Astrocyte (in vitro differentiated cells and primary cell): ENCODE measurements at regions not wholly inside any gene's neighbourhood (a gene's known extent, or its start where the extent isn't known, plus 50 kb on each side); places are given as distances from the start of the nearest gene placed in this dataset.

Experiments
- DNase-seq: peaks from one replicate; pipeline ENCODE4 v3.0.0-alpha.2; 2010; ENCODE audit warnings: low read depth
- FAIRE-seq: peaks from 2 replicates; lab custom pipeline; 2011; peaks lifted over from hg19 to GRCh38; lab: Jason Lieb, UNC
- H2AFZ ChIP-seq: 2 replicates; pipeline ENCODE4 v1.6.0; 2012; ENCODE audit warnings: low read depth, low read length, inconsistent platforms
- H3K27ac ChIP-seq: 2 replicates; pipeline ENCODE4 v1.5.1; 2011; ENCODE audit warnings: low read depth, low read length, inconsistent platforms
- H3K27me3 ChIP-seq: 2 replicates; pipeline ENCODE4 v1.6.0; 2011; ENCODE audit warnings: low read length, inconsistent platforms; ENCODE audit not compliant: insufficient read depth
- H3K36me3 ChIP-seq: 2 replicates; pipeline ENCODE4 v1.5.1; 2011; ENCODE audit warnings: low read length, inconsistent platforms; ENCODE audit not compliant: insufficient read depth
- H3K4me1 ChIP-seq: 2 replicates; pipeline ENCODE4 v1.5.1; 2011; ENCODE audit warnings: low read length, inconsistent platforms; ENCODE audit not compliant: insufficient read depth
- H3K4me2 ChIP-seq: 2 replicates; pipeline ENCODE4 v1.6.0; 2012; ENCODE audit warnings: low read length, inconsistent platforms
- H3K4me3 ChIP-seq: 2 replicates; pipeline ENCODE4 v1.5.1; 2011; ENCODE audit warnings: low read depth, mild to moderate bottlenecking, low read length, inconsistent platforms; ENCODE audit not compliant: insufficient read depth
- H3K79me2 ChIP-seq: 2 replicates; pipeline ENCODE4 v1.6.0; 2012; ENCODE audit warnings: mild to moderate bottlenecking, low read length, inconsistent platforms; ENCODE audit not compliant: insufficient read depth
- H3K9ac ChIP-seq: 2 replicates; pipeline ENCODE4 v1.6.0; 2012; ENCODE audit warnings: mild to moderate bottlenecking, low read length, inconsistent platforms
- H3K9me3 ChIP-seq: 2 replicates; pipeline ENCODE4 v1.5.1; 2012; ENCODE audit warnings: low read depth, mild to moderate bottlenecking, low read length, inconsistent platforms; ENCODE audit not compliant: insufficient read depth
- H4K20me1 ChIP-seq: 2 replicates; pipeline ENCODE4 v1.6.0; 2012; ENCODE audit warnings: low read length, inconsistent platforms; ENCODE audit not compliant: insufficient read depth
- H3K27ac Mint-ChIP-seq: one replicate; pipeline ENCODE4 v1.8.0; 2021; ENCODE audit warnings: mild to moderate bottlenecking, mixed read lengths; ENCODE audit not compliant: unreplicated experiment
- H3K27me3 Mint-ChIP-seq: one replicate; pipeline ENCODE4 v1.8.0; 2021; ENCODE audit warnings: low read depth, mixed read lengths; ENCODE audit not compliant: unreplicated experiment
- H3K36me3 Mint-ChIP-seq: one replicate; pipeline ENCODE4 v1.8.0; 2021; ENCODE audit warnings: low read depth, mixed read lengths; ENCODE audit not compliant: unreplicated experiment
- H3K4me1 Mint-ChIP-seq: one replicate; pipeline ENCODE4 v1.8.0; 2021; ENCODE audit warnings: low read depth, mixed read lengths; ENCODE audit not compliant: unreplicated experiment
- H3K4me3 Mint-ChIP-seq: one replicate; pipeline ENCODE4 v1.8.0; 2021; ENCODE audit warnings: mild to moderate bottlenecking, moderate library complexity, mixed read lengths; ENCODE audit not compliant: unreplicated experiment
- H3K9me3 Mint-ChIP-seq: one replicate; pipeline ENCODE4 v1.8.0; 2021; ENCODE audit warnings: mild to moderate bottlenecking, mixed read lengths; ENCODE audit not compliant: unreplicated experiment
- EZH2 ChIP-seq: IDR thresholded peaks from 2 replicates; pipeline ENCODE4 v1.6.1; 2012; ENCODE audit warnings: mild to moderate bottlenecking, low read length, inconsistent platforms; ENCODE audit not compliant: insufficient read depth
- TF ChIP-seq, protein P1 (sequence below): IDR thresholded peaks from 2 replicates; pipeline ENCODE4 v1.5.1; 2011; ENCODE audit warnings: low read depth, mild to moderate bottlenecking, inconsistent platforms, low read length, moderate library complexity; ENCODE audit not compliant: insufficient read depth

DNA sequence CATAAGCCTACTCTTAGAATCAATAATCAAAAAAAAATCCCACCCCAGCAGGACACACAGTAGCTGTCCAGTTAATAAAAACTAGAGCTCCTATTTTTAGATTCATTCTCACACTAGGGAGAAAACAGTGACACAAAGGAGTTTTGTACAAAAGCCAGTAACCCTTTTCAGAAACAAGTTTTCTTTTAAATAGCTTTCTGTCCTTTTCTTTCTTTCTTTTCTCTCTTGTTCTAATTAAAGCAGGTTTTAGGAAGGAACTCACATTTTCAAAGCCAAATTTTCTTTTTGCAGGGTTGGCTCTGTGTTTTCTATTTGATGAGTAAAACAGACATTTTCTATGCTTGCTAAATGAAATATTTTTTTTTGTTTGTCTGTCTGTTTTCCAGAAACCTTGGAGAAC, 1390.7 kb downstream of the FAM181B start:
- H3K36me3 ChIP-seq: no peaks in the 10 kb centered on the region
- H3K9me3 ChIP-seq: no peaks in the 10 kb centered on the region
- no peaks in the 10 kb centered on the region for H3K79me2 ChIP-seq
- no peak overlapping the region for H2AFZ ChIP-seq
- FAIRE-seq (no peak), DNase-seq (no peak)
- H3K36me3 Mint-ChIP-seq: no peaks in the 10 kb centered on the region
- no peaks in the 10 kb centered on the region for H3K27me3 ChIP-seq
- H3K9me3 Mint-ChIP-seq: no peaks in the 10 kb centered on the region
- no peaks in the 10 kb centered on the region for H3K4me1 Mint-ChIP-seq
- no peaks in the 10 kb centered on the region for H3K4me1 ChIP-seq
- no peaks in the 10 kb centered on the region for H3K27me3 Mint-ChIP-seq
- no peak overlapping the region for H3K4me2 ChIP-seq
- no peak overlapping the region for H3K9ac ChIP-seq
- TF ChIP-seq EZH2: no peak
- TF ChIP-seq, protein P1, sequence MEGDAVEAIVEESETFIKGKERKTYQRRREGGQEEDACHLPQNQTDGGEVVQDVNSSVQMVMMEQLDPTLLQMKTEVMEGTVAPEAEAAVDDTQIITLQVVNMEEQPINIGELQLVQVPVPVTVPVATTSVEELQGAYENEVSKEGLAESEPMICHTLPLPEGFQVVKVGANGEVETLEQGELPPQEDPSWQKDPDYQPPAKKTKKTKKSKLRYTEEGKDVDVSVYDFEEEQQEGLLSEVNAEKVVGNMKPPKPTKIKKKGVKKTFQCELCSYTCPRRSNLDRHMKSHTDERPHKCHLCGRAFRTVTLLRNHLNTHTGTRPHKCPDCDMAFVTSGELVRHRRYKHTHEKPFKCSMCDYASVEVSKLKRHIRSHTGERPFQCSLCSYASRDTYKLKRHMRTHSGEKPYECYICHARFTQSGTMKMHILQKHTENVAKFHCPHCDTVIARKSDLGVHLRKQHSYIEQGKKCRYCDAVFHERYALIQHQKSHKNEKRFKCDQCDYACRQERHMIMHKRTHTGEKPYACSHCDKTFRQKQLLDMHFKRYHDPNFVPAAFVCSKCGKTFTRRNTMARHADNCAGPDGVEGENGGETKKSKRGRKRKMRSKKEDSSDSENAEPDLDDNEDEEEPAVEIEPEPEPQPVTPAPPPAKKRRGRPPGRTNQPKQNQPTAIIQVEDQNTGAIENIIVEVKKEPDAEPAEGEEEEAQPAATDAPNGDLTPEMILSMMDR: no peak
- no peak overlapping the region for H3K4me3 Mint-ChIP-seq
- H3K27ac ChIP-seq: no peak overlapping the region
- H4K20me1 ChIP-seq: no peaks in the 10 kb centered on the region
- H3K27ac Mint-ChIP-seq: no peak overlapping the region
- no peak overlapping the region for H3K4me3 ChIP-seq

- DNase-seq (no peak), FAIRE-seq (no peak)
- H3K4me1 ChIP-seq: no peaks in the 10 kb centered on the region
- no peaks in the 10 kb centered on the region for H3K27me3 ChIP-seq
- no peak overlapping the region for H3K4me2 ChIP-seq
- no peaks in the 10 kb centered on the region for H3K27me3 Mint-ChIP-seq
- no peaks in the 10 kb centered on the region for H3K9me3 Mint-ChIP-seq
- no peaks in the 10 kb centered on the region for H3K9me3 ChIP-seq
- no peaks in the 10 kb centered on the region for H3K79me2 ChIP-seq
- no peak overlapping the region for H3K4me3 Mint-ChIP-seq
- H3K36me3 ChIP-seq: no peaks in the 10 kb centered on the region
- H4K20me1 ChIP-seq: no peaks in the 10 kb centered on the region
- TF ChIP-seq, protein P1: no peak
- TF ChIP-seq EZH2: no peak
- no peaks in the 10 kb centered on the region for H3K36me3 Mint-ChIP-seq
- no peak overlapping the region for H2AFZ ChIP-seq
- no peak overlapping the region for H3K9ac ChIP-seq
- H3K27ac ChIP-seq: no peak overlapping the region
- H3K4me3 ChIP-seq: no peak overlapping the region
- no peaks in the 10 kb centered on the region for H3K4me1 Mint-ChIP-seq
- no peak overlapping the region for H3K27ac Mint-ChIP-seq
These were observed 1393.4 kb downstream of the FAM181B start for GRCh38 chr11:81340225-81340624.

- FAIRE-seq: no peak
- TF ChIP-seq, protein P1: no peak
- no peak for TF ChIP-seq EZH2
These were observed 1394.1 kb downstream of the FAM181B start for GRCh38 chr11:81339521-81339920.

More at GRCh38 chr11:81339521-81339920, 1394.1 kb downstream of the FAM181B start:
- H3K4me3 ChIP-seq: no peak overlapping the region
- H4K20me1 ChIP-seq: no peaks in the 10 kb centered on the region
- H3K4me2 ChIP-seq: no peak overlapping the region
- no peaks in the 10 kb centered on the region for H3K9me3 Mint-ChIP-seq
- H3K27me3 Mint-ChIP-seq: no peaks in the 10 kb centered on the region
- no peaks in the 10 kb centered on the region for H3K4me1 ChIP-seq
- no peak overlapping the region for H3K9ac ChIP-seq
- no peaks in the 10 kb centered on the region for H3K4me1 Mint-ChIP-seq
- DNase-seq: no peak
- no peaks in the 10 kb centered on the region for H3K36me3 Mint-ChIP-seq
- no peak overlapping the region for H3K4me3 Mint-ChIP-seq
- H3K79me2 ChIP-seq: no peaks in the 10 kb centered on the region
- no peaks in the 10 kb centered on the region for H3K36me3 ChIP-seq
- no peaks in the 10 kb centered on the region for H3K9me3 ChIP-seq
- no peaks in the 10 kb centered on the region for H3K27me3 ChIP-seq
- H2AFZ ChIP-seq: no peak overlapping the region
- no peak overlapping the region for H3K27ac Mint-ChIP-seq
- no peak overlapping the region for H3K27ac ChIP-seq
